Keratinocyte (primary cell): ENCODE measurements at regions not wholly inside any gene's neighbourhood (a gene's known extent, or its start where the extent isn't known, plus 50 kb on each side); places are given as distances from the start of the nearest gene placed in this dataset.

Experiments used
- CTCF ChIP-seq, 3 experiments: IDR thresholded peaks in 1 of 3; conservative IDR thresholded peaks in 1 of 3; optimal IDR thresholded peaks in 1 of 3; 2 replicates in 2 of 3; 3 replicates in 1 of 3; pipeline versions ENCODE3 to v1.5.1; 2011; ENCODE audit warnings: low read length in 3 of 3, mild to moderate bottlenecking in 3 of 3, moderate library complexity in 2 of 3, control low read depth in 1 of 3, inconsistent platforms in 1 of 3; ENCODE audit not compliant: insufficient read depth in 2 of 3; ENCODE audit errors: extremely low read depth in 1 of 3
- EZH2 ChIP-seq: IDR thresholded peaks from one replicate; pipeline ENCODE4 v1.6.1; 2012; ENCODE audit warnings: inconsistent platforms, mild to moderate bottlenecking, low read length, moderate library complexity

GRCh38 chr6:53734473-53735299 lies 60.1 kb upstream of the LRRC1 start:
- peak; percentile 73 to 89 (median 75) for TF ChIP-seq CTCF (optimal IDR thresholded peaks at IDR 0.05 in 1 of 3, IDR thresholded peaks at IDR 0.05 in 1 of 3, conservative IDR thresholded peaks at IDR 0.05 in 1 of 3; ENCODE audit: extremely low read depth in 1 of 3, insufficient read depth in 2 of 3, low read length in 3 of 3)
- TF ChIP-seq EZH2: no peak
